Stimulated activated memory B cell treated with anti-CD40 and anti-IgM and Interleukin-4, amounts not matched to agents 10 μg/mL and 1 μg/mL and 100 μg/mL, for 72 hours (primary cell): ENCODE measurements at regions not wholly inside any gene's neighbourhood (a gene's known extent, or its start where the extent isn't known, plus 50 kb on each side); places are given as distances from the start of the nearest gene placed in this dataset.

Experiments
- ATAC-seq: fragments of 150-1000 bp; cut with Tn5 transposase; 2 replicates; pipeline ENCODE4 v1.10.0; 2021
- H3K27ac Mint-ChIP-seq: one replicate; pipeline ENCODE4 v1.8.0; 2022; ENCODE audit warnings: mild to moderate bottlenecking, mixed read lengths
- H3K27me3 Mint-ChIP-seq: one replicate; pipeline ENCODE4 v1.8.0; 2022; ENCODE audit warnings: mixed read lengths
- H3K36me3 Mint-ChIP-seq: one replicate; pipeline ENCODE4 v1.8.0; 2022; ENCODE audit warnings: mixed read lengths
- H3K4me1 Mint-ChIP-seq: one replicate; pipeline ENCODE4 v1.8.0; 2022; ENCODE audit warnings: mixed read lengths
- H3K4me3 Mint-ChIP-seq: one replicate; pipeline ENCODE4 v1.8.0; 2022; ENCODE audit warnings: mild to moderate bottlenecking, moderate library complexity, mixed read lengths
- H3K9me3 Mint-ChIP-seq: one replicate; pipeline ENCODE4 v1.8.0; 2022; ENCODE audit warnings: mixed read lengths

DNA sequence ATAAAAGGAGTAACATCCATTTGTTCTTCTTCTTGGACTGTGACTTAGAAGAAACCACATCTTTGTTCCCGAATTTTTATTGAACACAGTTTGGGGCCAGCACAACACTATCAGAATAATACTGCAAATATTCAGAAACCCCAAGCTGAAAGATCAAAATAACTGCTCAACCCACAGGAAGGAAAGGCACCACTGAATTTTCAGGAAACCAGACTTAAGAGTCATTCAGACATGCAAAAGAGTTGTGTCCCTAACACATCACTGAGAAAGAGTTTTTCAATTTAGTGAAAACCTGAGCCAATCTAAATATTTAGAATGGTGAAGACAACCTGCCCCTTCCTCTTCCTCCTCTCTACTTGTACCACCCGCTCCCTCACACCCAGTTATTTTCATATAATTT is 295.0 kb upstream of the RORA start:
- peaks cover 20% of the 10 kb centered on the region for H3K4me1 Mint-ChIP-seq
- H3K4me3 Mint-ChIP-seq = no peak overlapping the region
- H3K27ac Mint-ChIP-seq = no peak overlapping the region
- no peaks in the 10 kb centered on the region for H3K27me3 Mint-ChIP-seq
- H3K36me3 Mint-ChIP-seq = no peaks in the 10 kb centered on the region
- H3K9me3 Mint-ChIP-seq = no peaks in the 10 kb centered on the region
- no peak for ATAC-seq

DNA sequence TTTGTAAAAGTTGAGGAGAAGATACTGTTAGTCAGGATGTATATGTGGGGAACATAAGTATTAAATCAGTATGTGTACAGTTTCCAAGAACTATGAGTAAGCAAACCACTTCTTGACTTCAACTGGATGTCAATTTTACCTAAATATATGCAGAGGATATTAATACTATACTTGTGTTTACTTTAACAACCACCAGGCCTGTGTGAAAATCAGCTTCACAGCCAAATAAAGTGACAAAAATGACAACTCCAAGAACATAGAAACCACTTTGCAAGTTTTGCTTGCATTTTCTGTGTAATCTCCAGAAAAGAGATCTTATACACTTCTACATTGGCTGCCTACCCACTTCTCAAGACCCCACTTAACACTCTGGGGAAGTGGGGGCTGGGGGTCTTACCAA is 293.3 kb upstream of the RORA start:
- Mint-ChIP-seq H3K27me3 (no peaks in the 10 kb centered on the region), H3K9me3 (no peaks in the 10 kb centered on the region), H3K27ac (no peak overlapping the region), H3K4me3 (no peak overlapping the region), H3K36me3 (no peaks in the 10 kb centered on the region), H3K4me1 (peaks cover 8% of the 10 kb centered on the region)
- ATAC-seq = no peak

- Mint-ChIP-seq H3K9me3 (no peaks in the 10 kb centered on the region), H3K36me3 (no peaks in the 10 kb centered on the region), H3K27me3 (no peaks in the 10 kb centered on the region), H3K4me1 (peaks cover 8% of the 10 kb centered on the region), H3K27ac (no peak overlapping the region), H3K4me3 (no peak overlapping the region)
- no peak for ATAC-seq
These were observed 292.9 kb upstream of the RORA start for GRCh38 chr15:61521953-61522352.

DNA sequence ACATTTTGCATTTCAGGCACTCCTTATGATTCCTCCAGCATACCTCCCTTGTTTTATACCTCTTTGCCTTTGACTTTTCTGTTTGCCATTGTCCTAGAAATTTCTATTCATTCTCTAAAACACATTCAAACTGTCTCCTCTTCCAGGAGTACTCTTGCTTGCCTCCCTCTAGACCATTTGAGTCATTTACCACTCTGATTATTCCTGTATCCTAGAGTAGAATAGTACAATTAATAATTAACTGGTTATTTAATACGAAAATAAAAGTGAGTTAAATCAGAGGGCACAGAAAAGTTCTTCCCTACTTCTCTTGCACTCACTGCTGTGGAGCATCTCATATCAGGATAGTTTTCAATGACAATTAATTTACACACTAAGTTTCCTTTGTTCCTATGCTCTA is 290.2 kb upstream of the RORA start:
- Mint-ChIP-seq H3K27me3 (no peaks in the 10 kb centered on the region), H3K27ac (no peak overlapping the region), H3K36me3 (no peaks in the 10 kb centered on the region), H3K9me3 (no peaks in the 10 kb centered on the region), H3K4me1 (peaks cover 4% of the 10 kb centered on the region), H3K4me3 (no peak overlapping the region)
- ATAC-seq = no peak

GRCh38 chr15:61518191-61518950 is 289.3 kb upstream of the RORA start:
- ATAC-seq = no peak
- H3K4me3 Mint-ChIP-seq = no peak overlapping the region
- H3K4me1 Mint-ChIP-seq = no peaks in the 10 kb centered on the region
- H3K27me3 Mint-ChIP-seq = no peaks in the 10 kb centered on the region
- no peaks in the 10 kb centered on the region for H3K9me3 Mint-ChIP-seq
- no peaks in the 10 kb centered on the region for H3K36me3 Mint-ChIP-seq
- no peak overlapping the region for H3K27ac Mint-ChIP-seq

DNA sequence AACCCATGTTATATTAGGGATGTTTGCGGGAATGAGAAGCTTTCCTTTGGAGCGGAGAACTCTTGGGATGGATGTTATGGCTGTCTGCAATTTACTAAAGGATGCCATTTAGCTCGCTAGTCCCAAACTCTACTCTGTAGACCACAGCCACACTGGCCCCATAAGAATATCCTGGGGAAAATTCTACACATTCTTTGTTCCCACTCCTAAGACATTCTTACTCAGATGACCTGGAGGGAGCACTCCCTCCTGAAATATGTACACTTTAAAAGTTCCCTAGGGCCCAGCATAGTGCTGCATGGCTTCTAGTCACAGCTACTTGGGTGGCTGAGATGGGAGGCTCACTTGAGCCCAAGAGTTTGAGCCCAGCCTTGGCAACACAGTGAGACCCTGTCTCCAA is 288.7 kb upstream of the RORA start:
- Mint-ChIP-seq H3K27me3 (no peaks in the 10 kb centered on the region), H3K9me3 (no peaks in the 10 kb centered on the region), H3K4me3 (no peak overlapping the region), H3K36me3 (no peaks in the 10 kb centered on the region), H3K4me1 (no peaks in the 10 kb centered on the region), H3K27ac (no peak overlapping the region)
- no peak for ATAC-seq

- Mint-ChIP-seq H3K27me3 (no peaks in the 10 kb centered on the region), H3K36me3 (no peaks in the 10 kb centered on the region), H3K4me1 (no peaks in the 10 kb centered on the region), H3K27ac (no peak overlapping the region), H3K9me3 (no peaks in the 10 kb centered on the region), H3K4me3 (no peak overlapping the region)
- ATAC-seq = no peak
These were observed 288.2 kb upstream of the RORA start for GRCh38 chr15:61517335-61517734.

DNA sequence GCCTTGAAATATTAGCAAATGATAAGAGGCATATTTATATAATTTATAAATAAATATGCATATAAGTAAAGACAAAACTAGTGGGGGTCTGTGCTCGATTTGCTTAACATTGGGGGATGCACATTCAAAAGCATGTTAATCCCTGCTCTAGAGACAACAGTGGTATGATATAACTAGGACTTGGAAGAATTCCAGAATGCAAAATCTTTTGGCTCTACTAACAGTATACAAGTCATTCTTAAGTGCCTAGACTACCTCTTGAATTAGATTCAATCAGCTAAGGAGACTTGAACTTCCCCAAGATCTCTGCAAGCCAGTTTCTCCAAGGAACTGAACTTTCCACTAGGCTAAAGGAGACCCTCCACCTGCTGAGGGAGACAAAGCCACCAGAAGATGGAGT is 282.7 kb upstream of the RORA start:
- Mint-ChIP-seq H3K27me3 (peaks cover 26% of the 10 kb centered on the region), H3K4me3 (no peak overlapping the region), H3K4me1 (no peaks in the 10 kb centered on the region), H3K9me3 (no peaks in the 10 kb centered on the region), H3K27ac (no peak overlapping the region), H3K36me3 (no peaks in the 10 kb centered on the region)
- ATAC-seq = no peak

DNA sequence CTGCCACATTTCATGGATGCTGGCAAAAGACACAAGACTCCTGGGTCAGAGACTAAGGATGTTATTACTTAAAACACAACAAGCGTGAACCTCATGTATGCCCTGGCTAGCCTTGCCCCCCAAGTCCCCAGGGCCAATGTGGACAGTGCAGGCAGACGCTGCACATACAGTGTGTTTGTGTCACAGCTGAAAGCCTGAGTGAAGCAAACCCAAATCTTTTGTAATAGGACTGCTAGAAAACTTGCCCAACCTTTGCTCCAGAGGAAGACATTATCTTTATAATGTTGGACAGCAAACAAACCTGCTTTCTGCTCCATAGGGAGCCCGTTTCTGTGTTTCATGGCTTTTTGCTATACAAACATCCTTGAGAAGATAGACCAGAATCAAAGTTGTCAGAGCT is 282.0 kb upstream of the RORA start:
- H3K36me3 Mint-ChIP-seq = no peaks in the 10 kb centered on the region
- no peaks in the 10 kb centered on the region for H3K4me1 Mint-ChIP-seq
- peaks cover 30% of the 10 kb centered on the region for H3K27me3 Mint-ChIP-seq
- no peak overlapping the region for H3K27ac Mint-ChIP-seq
- no peaks in the 10 kb centered on the region for H3K9me3 Mint-ChIP-seq
- ATAC-seq = no peak
- no peak overlapping the region for H3K4me3 Mint-ChIP-seq

DNA sequence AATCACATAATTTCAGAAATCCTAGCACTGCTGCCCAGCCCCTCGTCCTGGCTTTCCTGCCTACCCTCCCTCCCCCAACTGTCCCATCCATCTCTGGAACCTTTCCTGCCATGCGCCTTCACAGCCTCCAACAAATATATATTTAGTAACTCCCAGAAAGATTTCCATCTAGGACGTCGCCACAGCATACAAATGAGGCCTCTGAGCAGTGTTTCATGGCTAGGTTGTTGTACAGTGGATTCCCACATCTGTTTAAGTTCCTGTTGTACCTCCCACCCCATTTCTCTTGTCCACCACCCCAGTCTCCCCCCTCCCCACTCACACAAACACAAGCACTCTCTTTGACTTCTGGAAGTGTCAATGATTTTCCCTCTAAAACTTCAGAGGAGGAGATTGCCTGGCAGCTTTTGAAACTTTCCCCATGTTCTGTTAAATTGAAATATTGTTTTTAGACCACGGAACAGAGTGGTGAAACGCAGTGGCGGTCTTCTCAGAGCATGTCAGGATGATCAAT is 280.3 kb upstream of the RORA start:
- H3K9me3 Mint-ChIP-seq = no peaks in the 10 kb centered on the region
- peaks cover 30% of the 10 kb centered on the region for H3K27me3 Mint-ChIP-seq
- H3K4me3 Mint-ChIP-seq = no peak overlapping the region
- no peaks in the 10 kb centered on the region for H3K4me1 Mint-ChIP-seq
- H3K36me3 Mint-ChIP-seq = no peaks in the 10 kb centered on the region
- H3K27ac Mint-ChIP-seq = no peak overlapping the region
- no peak for ATAC-seq

GRCh38 chr15:61503383-61503969 is 274.4 kb upstream of the RORA start:
- Mint-ChIP-seq H3K9me3 (no peaks in the 10 kb centered on the region), H3K27me3 (peaks cover 23% of the 10 kb centered on the region), H3K27ac (no peak overlapping the region), H3K4me1 (no peaks in the 10 kb centered on the region), H3K4me3 (no peak overlapping the region), H3K36me3 (no peaks in the 10 kb centered on the region)
- ATAC-seq = no peak

DNA sequence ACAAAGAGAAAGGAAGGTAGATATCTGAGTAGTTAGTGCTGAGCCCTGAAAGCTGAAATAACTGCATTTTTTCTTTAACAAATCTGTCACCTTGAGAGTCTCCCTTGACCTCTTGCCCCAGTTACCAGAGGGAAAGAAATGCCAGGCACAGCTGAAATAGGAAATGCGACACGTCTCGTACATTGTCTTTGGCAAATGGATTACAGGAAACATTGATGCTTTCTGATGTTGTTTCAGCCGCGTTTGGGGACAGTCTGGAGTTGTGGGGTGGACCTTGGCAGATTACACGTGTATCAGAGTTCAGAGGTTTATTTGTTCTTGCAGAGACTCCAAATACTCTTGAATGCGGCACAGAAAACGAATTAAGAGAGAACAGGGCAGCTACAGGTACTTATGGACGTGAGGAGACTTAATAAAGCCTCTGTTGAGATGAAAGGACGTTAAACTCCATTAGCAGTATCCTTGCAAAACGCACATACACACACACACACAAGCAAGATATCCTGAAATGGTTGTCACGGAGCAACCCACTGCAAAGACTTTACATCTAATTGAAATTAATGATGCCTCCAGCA is 272.8 kb upstream of the RORA start:
- peaks cover 13% of the 10 kb centered on the region for H3K27me3 Mint-ChIP-seq
- H3K27ac Mint-ChIP-seq = no peak overlapping the region
- H3K36me3 Mint-ChIP-seq = no peaks in the 10 kb centered on the region
- ATAC-seq = no peak
- H3K9me3 Mint-ChIP-seq = no peaks in the 10 kb centered on the region
- no peak overlapping the region for H3K4me3 Mint-ChIP-seq
- no peaks in the 10 kb centered on the region for H3K4me1 Mint-ChIP-seq

DNA sequence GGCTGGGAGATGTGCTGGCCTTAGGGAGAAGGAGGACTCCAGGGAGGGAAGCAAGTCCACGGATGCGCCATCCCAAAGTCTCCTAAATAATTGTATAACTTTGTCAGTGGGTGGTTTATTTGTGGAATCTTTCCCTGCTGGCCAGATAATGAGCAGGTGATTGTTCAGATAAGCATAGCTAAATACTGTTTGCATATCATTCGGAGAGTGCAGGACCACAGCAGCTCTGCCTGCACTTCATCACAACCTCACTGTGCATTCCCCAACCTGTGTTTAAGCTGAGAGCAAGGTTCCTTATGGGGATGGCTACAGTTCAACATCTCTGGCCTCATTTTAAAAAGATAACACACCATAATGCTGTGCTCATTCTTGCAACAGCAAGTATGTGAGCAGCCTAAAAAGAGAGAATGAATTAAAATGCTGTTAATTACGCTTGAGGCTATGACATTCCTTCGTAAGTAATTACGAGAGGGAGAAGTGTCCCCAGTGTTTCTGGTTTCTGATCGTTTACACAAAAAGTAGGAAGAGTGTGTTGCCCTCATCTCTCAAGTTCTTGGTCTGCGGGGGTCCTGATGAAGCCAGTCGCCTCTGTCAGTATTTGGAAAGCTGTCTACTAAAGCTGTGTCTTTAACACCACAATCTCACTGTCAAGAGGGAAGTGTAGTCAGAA is 272.0 kb upstream of the RORA start:
- Mint-ChIP-seq H3K4me3 (no peak overlapping the region), H3K9me3 (no peaks in the 10 kb centered on the region), H3K27ac (no peak overlapping the region), H3K36me3 (no peaks in the 10 kb centered on the region), H3K4me1 (no peaks in the 10 kb centered on the region), H3K27me3 (peaks cover 7% of the 10 kb centered on the region)
- no peak for ATAC-seq

DNA sequence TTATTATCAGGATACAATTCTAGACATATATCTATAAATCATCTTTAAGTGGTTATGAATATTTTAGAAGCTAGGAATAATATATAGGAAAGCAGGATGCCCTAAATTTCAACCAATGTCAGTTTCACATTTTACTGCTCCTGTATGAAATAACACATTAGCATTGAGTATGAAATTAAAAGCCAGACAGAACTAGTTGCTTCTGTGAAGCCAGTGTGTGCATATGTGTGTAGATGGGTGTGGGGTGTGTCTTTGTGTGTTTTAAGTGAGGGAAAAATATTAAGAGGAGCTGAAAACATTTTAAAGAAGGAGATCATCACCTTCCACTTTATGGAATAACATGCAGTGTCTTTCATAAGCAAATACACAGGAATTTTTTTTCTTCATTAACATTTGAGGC is 271.4 kb upstream of the RORA start:
- H3K9me3 Mint-ChIP-seq = no peaks in the 10 kb centered on the region
- peaks cover 7% of the 10 kb centered on the region for H3K27me3 Mint-ChIP-seq
- H3K4me3 Mint-ChIP-seq = no peak overlapping the region
- no peaks in the 10 kb centered on the region for H3K36me3 Mint-ChIP-seq
- H3K4me1 Mint-ChIP-seq = no peaks in the 10 kb centered on the region
- no peak overlapping the region for H3K27ac Mint-ChIP-seq
- no peak for ATAC-seq

- Mint-ChIP-seq H3K4me3 (no peak overlapping the region), H3K4me1 (no peaks in the 10 kb centered on the region)
- no peak for ATAC-seq
These were observed 270.3 kb upstream of the RORA start for GRCh38 chr15:61499376-61499775.

More at GRCh38 chr15:61499376-61499775, 270.3 kb upstream of the RORA start:
- H3K27ac Mint-ChIP-seq = no peak overlapping the region
- H3K36me3 Mint-ChIP-seq = no peaks in the 10 kb centered on the region
- H3K9me3 Mint-ChIP-seq = no peaks in the 10 kb centered on the region
- H3K27me3 Mint-ChIP-seq = peaks cover 7% of the 10 kb centered on the region
